NCI-H2196 (cell line): ENCODE measurements at regions not wholly inside any gene's neighbourhood (a gene's known extent, or its start where the extent isn't known, plus 50 kb on each side); places are given as distances from the start of the nearest gene placed in this dataset.
"Not testable (repeated sequence)": the region's sequence is repeated elsewhere in the genome, so short reads cannot be mapped to it uniquely, and the experiment has no call there.

Source experiments
- DNase-seq: peaks from one replicate; lab custom pipeline; 2025; ENCODE audit not compliant: unreplicated experiment; lab: John Stamatoyannopoulos, UW

DNA sequence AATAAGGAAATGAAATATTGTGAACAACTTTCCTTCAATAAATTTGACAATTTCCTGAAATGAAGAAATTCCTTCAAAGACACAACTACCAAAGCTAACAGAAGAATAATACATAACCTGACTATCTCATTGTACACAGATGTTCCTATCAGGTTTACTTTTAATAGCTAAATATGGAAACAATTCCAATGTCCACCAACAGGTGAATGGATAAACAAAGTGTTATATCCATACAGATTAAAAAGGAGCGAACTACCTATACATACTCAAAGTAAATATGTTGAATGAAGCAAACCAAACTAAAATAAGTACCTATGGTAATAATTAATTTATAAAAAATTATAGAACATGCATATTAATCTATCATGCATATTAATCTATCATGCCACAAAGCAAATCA is 554.9 kb downstream of the PPP4R3C start:
- no peak for DNase-seq

DNA sequence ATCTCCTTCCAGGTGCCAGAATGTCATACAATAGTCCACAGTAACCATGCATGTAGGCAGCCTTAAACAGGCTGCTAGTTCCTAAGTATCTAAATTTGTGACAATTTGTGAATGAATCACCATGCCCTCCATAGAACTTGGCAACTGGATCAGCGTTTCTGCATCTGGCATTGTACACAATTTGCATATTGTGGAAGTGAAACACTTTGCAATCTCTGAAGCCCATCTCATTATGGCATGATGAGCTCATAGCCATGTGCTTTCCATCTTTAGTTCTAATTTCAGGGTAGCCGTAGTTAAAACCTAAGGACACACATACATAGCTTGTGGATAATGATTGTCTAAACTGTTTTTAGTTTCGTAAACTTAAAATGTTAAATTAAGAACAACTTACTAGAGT is 573.6 kb downstream of the PPP4R3C start:
- DNase-seq: no peak

DNA sequence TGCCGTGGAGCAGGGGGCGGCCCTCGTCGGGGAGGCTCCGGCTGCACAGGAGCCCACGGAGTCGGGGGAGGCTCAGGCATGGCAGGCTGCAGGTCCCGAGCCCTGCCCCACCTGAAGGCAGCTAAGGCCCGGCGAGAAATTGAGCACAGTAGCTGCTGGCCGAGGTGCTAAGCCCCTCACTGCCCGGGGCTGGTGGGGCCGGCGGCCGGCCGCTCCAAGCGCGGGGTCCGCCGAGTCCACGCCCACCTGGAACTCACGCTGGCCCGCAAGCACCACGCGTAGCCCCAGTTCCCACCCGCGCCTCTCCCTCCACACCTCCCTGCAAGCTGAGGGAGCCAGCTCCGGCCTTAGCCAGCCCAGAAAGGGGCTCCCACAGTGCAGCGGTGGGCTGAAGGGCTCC is 589.4 kb downstream of the PPP4R3C start:
- DNase-seq: no peak

DNA sequence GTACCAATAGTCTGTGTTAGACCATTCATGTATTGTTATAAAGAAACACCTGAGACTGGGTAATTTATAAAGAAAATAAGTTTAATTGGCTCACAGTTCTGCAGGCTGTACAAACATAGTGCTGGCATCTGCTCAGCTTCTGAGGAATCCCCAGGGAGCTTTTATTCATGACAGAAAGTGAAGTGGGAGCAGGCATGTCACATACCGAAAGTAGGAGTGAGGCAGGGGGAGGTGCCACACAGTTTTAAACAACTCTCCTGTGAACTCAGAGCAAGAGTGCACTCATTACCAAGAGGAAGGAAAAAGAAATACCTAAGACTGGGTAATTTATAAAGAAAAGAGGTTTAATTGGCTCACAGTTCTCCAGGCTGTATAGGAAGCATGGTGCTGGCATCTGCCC is 591.2 kb downstream of the PPP4R3C start:
- DNase-seq: no peak

DNA sequence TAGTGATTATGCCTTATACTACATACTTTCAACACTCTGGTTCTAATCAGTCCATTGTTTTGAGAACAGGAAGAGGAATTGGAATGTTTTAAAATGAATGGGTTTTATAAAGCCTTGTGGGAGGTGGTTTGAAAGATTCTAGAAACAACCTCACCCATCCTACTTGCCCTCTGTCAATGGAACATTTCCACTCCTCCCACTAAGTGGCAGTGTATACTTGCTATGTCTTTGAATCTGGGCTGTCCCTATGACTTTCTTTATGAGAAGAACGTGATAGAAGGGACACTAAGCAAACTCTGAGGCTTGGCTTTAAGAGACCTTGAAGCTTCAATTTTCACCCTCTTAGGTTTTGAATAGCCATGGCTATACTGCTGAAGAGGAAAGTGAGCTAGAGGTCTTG is 611.2 kb downstream of the PPP4R3C start:
- no peak for DNase-seq

DNA sequence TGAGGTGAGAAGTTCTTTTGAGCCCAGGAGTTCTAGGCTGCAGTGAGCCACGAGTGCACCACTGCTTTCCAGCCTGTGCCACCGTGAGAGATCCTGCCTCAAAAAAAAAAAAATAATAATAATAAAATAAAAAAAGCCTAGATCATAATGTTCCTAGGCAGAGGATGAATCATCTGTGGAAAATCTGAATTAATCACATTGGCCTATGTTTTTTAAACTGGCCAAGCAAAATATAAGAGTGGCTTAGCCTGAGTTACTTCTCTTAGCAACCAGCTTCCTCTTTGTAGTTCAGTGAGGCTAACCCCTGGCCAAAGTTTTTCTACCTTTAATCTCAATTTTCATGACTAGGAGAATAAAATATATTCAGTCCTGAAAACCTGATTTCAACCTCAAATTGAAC is 614.6 kb downstream of the PPP4R3C start:
- DNase-seq: no peak

DNA sequence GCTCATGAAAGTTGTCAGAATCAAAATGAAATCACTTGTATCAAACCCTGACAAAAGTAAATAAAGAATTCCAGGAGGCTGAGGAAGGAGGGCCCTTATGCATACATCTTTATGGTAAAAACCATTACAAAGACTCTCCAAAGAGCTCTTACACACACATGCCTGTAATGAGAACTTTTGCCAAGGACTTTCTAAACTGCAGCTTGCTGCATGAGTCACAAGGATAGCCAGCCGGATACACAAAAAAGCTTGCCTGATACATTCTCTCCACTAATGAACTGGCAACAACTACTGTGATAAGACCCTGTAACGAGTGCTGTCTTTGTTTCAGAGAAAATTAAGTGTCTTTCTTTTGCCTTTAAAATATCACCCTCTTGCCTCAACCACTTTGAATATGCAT is 618.1 kb downstream of the PPP4R3C start:
- no peak for DNase-seq

DNA sequence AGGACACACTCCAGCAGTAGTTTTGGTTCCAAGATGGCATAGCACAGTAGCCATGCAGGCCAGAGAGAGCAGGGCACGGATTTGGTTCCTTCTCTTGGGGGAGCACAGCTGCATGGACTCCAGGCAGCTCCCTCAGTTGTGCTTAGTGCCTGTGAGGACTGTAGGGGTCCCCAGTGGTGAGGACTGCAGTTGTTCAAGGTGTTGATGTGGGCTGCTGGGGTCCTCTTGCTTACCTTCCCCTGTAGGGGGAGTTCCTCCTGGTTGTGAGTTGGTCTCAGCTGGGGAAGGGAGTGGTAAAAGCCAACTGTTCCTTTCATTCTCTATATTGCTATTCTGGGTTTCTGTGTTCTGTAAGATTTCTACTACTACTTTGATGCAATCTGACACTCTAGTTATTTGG is 606.5 kb downstream of the MAGEB5 start:
- no peak for DNase-seq

DNA sequence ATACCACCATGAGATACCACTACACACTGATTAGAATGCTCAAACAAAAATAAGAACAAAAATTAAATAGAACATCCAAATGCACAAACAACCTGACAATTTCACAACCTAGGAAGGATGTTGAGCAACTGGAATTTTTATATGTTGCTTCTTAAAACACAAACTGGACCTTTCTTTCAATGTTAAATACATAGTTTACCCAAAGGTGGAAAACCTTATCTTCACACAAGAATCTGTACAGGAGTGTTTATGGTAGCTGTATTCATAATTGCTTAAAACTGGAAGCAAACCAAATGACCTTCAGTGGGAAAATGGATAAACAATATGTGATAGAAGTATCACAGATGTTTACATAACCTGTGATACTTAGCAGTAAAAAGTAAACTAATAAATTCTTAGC is 573.8 kb downstream of the MAGEB5 start:
- no peak for DNase-seq

DNA sequence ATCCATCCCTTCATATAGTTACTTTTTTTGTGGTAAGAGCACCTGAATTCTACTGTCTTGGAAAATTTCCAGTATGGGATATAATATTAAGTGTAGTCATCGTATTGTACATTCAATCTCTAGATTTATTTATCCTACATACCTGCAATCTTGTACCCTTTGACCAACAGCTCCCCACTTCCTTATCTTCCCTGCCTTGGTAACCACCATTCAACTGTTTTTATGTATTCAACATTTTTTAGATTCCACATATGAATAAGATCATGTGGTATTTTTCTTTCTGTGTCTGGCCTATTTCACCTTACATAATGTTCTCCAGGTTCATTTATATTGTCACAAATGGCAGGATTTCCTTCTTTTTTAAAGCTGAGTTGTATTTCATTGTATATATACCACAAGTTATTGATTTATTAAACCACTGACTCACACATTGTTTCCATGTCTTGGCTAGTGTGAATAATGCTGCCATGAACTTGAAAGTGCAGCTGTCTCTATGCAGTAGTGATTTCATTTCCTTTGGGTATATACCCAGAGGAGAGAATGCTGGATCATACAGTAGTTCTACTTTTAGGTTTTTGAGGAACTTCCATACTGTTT is 572.5 kb downstream of the MAGEB5 start:
- no peak for DNase-seq

DNA sequence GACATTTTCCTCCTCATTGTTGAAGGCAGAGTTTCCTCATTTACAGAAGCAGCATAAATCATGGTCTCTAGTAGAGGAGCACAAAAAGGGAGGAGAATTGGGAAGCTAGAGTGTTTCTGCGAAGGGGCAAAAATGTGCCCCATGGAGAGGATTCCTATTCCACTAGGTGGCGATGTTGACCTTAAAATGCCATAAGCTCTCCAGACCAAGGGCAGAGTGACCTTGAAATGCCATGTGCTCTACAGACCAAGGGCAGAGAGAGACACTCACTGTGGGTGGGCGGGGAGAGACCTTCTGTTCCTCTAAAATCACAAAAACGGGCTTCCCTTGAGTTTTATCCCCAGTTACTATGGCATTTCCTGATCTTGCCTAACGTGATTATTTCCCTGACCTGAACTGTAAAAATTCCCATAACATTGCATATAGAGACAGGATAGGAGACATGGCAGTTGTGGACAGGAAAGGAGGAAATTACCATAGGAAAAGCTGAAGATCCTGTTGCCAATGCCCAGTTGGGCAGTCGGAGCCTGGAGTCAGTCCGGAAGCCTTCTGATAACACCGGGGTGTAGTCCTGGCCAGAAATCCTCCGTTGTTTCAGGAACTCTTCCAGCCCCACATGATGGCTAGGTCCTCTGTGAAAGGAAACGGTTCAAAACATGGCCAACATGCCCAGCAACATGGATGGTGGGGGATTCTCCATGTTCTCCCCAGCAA is 567.7 kb downstream of the MAGEB5 start:
- DNase-seq: peak; percentile 7

DNA sequence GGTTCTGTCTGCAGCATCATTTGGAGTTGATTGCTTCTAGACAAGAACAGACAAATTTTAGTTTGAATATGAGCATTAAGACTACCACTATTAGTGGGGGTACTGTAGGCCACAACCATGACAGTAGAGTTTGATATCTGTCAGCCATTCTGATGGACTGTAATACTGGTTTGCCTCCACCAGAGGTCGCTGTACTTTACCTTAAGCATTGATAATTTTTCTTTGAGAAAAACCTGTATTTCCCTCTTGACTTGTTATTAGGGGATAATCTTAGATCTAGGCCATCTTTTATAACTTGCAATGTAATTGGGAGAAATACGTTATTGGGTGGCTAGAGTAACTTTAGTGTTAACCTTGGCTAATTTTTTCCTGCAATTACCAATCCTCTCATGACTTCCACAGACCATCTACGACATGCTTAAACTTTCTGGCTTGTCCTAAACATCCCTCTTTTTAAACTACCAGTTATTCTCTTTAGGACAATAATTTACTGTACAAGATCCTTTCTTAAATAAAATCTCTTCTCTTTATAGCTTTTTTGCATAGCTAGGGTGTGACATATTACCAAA is 562.4 kb downstream of the MAGEB5 start:
- no peak for DNase-seq

DNA sequence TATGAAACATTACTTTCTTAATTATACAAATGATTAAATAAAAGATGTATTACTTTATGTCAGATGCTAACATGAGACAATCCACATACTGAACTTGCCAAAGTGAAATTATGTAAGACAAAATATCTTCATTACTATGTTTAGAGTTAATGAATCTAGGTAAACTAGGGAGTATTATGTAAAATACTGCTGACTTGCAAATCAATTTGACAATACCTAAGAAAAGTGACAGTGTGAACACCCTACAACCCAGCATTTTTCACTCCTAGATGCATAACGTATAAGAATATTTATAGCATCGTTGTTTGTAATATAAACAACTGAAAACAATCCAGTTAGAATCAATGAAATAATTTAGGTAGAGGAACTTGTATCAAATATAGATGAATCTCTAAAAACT is 546.3 kb downstream of the MAGEB5 start:
- no peak for DNase-seq

DNA sequence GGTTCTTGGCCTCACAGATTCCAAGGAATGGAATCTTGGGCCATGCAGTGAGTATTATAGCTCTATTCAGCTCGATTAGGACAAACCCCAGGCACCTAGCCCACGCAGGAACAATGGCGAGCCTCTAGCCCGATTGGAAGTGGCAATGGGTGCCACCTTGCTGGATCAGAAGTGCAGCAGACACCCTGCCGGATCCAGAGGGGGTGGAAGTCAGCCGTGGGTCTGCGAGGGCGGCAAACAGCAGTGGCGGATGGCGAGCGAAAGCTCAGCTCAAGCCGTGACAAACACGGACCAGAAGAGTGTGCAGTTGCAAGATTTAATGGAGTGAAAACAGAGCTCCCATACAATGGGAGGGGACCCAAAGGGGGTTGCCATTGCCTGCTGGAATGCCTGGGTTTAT is 539.8 kb downstream of the MAGEB5 start:
- not testable (repeated sequence) for DNase-seq

DNA sequence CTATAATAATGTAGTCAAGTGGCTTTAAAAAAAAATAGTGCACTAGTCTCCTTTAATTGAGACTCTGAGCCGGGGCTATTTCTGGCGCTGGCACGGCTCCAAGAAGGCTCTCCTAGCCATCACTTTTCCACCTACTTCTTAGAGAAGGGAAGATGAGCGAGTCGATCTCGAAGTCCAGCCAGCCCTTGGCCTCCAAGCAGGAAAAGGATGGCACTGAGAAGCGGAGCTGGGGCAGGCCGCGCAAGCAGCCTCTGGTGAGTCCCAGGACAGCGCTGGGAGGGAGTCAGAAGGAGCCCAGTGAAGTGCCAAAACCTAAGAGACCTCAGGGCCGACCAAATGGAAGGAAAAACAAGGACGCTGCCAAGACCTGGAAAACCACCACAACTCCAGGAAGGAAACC is 531.9 kb downstream of the MAGEB5 start:
- DNase-seq: no peak

DNA sequence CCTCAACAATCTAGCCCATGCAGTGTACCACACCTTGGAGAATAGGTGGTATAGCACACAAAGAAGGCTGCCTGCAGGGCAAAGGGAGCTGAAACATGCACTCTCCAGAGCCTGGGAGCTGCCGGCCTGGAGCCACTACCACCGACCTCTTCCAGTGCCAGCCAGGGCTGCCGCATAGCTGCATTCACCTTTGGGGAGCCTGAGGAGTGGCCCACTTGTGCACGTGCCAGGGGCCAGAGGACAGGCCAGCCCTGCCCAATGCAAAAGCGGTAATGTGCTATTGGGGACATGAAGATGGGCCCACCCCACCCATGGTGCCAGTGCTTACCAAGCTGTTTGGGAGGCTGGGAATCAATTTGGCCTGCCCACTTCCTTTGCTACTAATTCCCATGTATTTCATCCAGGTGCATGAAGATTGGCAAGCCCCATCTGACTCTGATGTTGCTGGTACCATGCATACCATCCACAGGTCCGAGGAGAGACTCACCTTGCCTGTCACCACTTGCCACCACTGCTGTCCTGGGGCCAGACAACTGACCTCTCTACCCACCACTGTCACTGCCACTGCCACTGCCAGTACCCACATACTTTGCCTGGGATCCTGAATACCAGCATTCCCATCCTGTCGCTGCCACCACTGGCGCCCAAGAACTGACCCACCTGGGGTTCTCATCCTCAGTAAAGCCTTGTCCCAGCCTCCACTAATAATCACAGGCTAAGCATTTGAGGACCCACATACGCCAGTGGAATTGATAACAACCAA is 506.9 kb downstream of the MAGEB5 start:
- no peak for DNase-seq

DNA sequence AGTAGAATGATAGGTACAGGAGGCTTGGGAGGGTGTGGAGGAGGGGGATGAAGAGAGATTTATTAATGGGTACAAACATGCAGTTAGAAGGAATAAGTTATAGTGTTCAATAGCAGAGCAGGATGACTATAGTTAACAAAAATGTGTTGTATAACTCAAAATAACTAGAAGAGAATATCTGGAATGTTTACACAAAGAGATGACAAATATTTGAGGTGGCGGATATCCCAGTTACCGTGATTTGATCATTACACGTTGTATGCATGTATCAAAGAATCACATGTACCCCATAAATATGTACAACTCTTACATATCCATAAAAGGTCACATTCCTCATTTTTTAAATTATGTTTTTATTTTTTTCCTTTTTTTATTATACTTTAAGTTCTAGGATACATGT is 456.6 kb downstream of the MAGEB5 start:
- DNase-seq: no peak

DNA sequence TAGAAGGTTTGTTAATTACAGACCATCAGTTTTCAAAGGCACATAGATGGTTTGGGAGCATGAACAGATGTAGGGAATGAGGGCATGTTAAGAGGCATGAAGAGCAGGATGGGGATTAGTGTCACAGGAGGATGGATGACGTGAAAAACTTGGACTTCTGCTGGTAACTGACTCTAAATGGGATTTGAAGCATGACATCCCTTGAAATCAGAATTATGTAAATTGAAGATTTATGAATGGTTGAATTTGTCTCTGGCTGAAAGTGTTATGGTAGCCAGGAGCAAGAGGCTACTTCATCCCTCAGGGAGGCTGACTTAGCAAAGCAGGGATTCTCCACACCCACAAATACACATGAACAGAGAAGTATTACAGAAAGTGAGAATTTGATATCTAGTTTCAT is 454.6 kb downstream of the MAGEB5 start:
- no peak for DNase-seq

DNA sequence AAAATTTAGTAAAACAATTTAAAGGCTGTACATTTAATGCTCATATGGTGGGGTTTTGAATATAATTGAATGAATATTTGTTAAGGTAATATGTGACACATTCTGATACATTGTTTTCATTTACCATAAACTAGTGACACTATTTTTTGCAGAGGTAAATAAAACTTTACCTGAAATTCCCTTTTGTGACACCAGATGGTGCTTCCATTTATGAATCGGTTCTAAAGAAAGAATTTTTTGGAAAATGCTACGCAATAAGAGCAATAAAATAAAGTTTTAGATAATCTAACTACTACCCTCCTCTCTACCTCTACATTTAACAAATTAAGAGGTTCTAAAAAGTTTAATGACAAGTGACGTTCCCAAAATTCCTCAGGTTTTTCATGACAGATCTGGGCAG is 448.9 kb downstream of the MAGEB5 start:
- no peak for DNase-seq

DNA sequence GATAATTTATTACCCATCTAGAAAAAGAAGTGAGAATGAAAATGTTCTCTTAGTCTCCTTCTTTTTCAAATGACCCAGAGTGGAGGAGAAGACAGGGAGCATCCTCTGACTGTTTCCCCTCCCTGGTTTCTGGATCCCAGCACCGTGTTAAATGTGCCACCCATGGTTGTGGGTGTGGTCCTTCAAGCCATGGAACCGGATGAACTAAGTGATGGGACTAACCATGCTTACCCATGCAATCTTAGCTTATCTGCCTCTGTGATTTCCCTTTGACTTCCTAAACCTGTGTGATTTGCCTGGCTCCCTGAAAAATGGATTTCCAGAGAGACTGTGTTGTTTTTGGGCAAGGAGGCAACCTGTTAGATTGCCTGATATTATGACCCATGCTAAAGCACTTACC is 437.1 kb downstream of the MAGEB5 start:
- no peak for DNase-seq

DNA sequence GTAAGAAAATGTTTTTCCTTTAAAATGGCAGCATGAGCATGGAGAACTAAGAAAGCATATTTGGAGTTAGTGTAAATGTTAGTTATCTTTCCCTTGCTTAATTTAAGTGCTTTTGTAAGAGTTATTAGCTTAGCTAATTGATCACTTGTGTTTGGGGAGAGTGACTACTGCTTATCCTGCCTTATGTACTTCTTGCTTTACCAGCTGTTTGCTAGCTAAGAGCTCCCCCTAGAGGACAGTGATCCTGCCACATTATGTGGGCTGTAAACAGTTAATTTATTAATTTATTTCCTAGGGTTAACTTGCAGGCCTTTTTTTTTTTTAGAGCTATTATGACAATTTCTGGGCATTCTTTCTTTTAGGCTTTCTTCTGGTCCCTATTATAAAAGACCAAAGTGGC is 435.8 kb downstream of the MAGEB5 start:
- no peak for DNase-seq

DNA sequence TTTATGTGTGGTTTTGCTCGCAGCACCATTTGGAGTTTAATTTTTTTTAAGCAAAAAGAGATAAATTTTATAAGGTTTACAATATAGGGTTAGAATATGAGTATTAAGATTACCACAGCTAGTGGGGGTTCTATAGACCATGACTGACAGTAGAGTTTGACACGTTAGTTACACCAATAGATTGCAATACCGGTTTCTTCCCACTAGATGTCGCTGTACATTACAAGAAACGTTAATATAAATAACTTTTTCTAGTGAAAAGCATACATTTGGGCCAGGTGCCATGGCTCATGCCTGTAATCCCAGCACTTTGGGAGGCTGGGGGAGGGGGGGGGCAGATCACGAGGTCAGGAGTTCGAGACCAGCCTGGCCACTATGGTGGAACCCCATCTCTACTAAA is 433.6 kb downstream of the MAGEB5 start:
- DNase-seq: peak; percentile 8
